Caco-2 (cell line): ENCODE measurements at regions not wholly inside any gene's neighbourhood (a gene's known extent, or its start where the extent isn't known, plus 50 kb on each side); places are given as distances from the start of the nearest gene placed in this dataset.
"Not testable (repeated sequence)": the region's sequence is repeated elsewhere in the genome, so short reads cannot be mapped to it uniquely, and the experiment has no call there.

ENCODE experiments used
- BruUV-seq: library from RNA; stranded (reverse); fragments of 400-500 nt; replicated peaks from 2 replicates; lab custom pipeline; 2021; lab: Mats Ljungman, UMichigan
- CTCF ChIA-PET: fragments of 300-600 bp; sonication (Branson Sonifier 250); formaldehyde crosslinking; loops from one replicate; lab custom pipeline; 2022; ENCODE audit warnings: antibody characterized with exemption; lab: Charles Lee
- POLR2A ChIA-PET: fragments of 300-600 bp; sonication (Branson Sonifier 250); formaldehyde crosslinking; loops from one replicate; lab custom pipeline; 2022; ENCODE audit warnings: antibody characterized with exemption; lab: Charles Lee
- DNase-seq, 2 experiments: peaks; one replicate each; pipeline versions ENCODE4 v3.0.0 to v3.0.0-alpha.2; 2020 to 2022
- H3K27me3 ChIP-seq: replicated peaks from 2 replicates; pipeline ENCODE4 v1.6.0; 2011; ENCODE audit warnings: low read length; ENCODE audit not compliant: control insufficient read depth, insufficient read depth
- H3K36me3 ChIP-seq: 2 replicates; pipeline ENCODE4 v1.5.1; 2011; ENCODE audit warnings: low read length; ENCODE audit not compliant: control insufficient read depth, insufficient read depth
- H3K4me1 ChIP-seq: fragments of 250-450 bp; sonication (Bioruptor Pico); 2 replicates; pipeline ENCODE4 v1.5.1; 2020; ENCODE audit warnings: mild to moderate bottlenecking
- H3K4me3 ChIP-seq: 2 replicates; pipeline ENCODE4 v1.5.1; 2011; ENCODE audit warnings: low read depth, mild to moderate bottlenecking, control low read depth, low read length
- H3K9me3 ChIP-seq: fragments of 250-450 bp; sonication (Bioruptor Pico); 2 replicates; pipeline ENCODE4 v1.5.1; 2020; ENCODE audit warnings: mild to moderate bottlenecking, moderate library complexity
- H3K27ac Mint-ChIP-seq: one replicate; pipeline ENCODE4 v1.8.0; 2022; ENCODE audit warnings: mixed read lengths; ENCODE audit not compliant: unreplicated experiment
- H3K27me3 Mint-ChIP-seq: one replicate; pipeline ENCODE4 v1.8.0; 2022; ENCODE audit warnings: mixed read lengths; ENCODE audit not compliant: insufficient read depth, unreplicated experiment
- H3K36me3 Mint-ChIP-seq: one replicate; pipeline ENCODE4 v1.8.0; 2022; ENCODE audit warnings: mild to moderate bottlenecking, mixed read lengths; ENCODE audit not compliant: insufficient read depth, unreplicated experiment
- H3K4me1 Mint-ChIP-seq: one replicate; pipeline ENCODE4 v1.8.0; 2022; ENCODE audit warnings: low read depth, mixed read lengths; ENCODE audit not compliant: unreplicated experiment
- H3K4me3 Mint-ChIP-seq: one replicate; pipeline ENCODE4 v1.8.0; 2022; ENCODE audit warnings: mild to moderate bottlenecking, moderate library complexity, mixed read lengths; ENCODE audit not compliant: unreplicated experiment
- H3K9me3 Mint-ChIP-seq: one replicate; pipeline ENCODE4 v1.8.0; 2022; ENCODE audit warnings: mixed read lengths; ENCODE audit not compliant: unreplicated experiment
- intact Hi-C: fragments of 100-400 bp; cut with micrococcal nuclease; formaldehyde crosslinking; loops from one replicate; pipeline ENCODE4 v1.10.0; 2022; ENCODE audit not compliant: unreplicated experiment
- TF ChIP-seq, protein P1 (sequence below), 2 experiments: fragments of 200-600 bp in 1 of 2; IDR thresholded peaks; 1 replicate in 1 of 2; 2 replicates in 1 of 2; pipeline versions ENCODE4 v1.5.1 to v1.8.0; 2011 to 2022; ENCODE audit warnings: antibody characterized with exemption in 1 of 2, control low read depth in 1 of 2, inconsistent platforms in 1 of 2, low read depth in 1 of 2, low read length in 1 of 2, mild to moderate bottlenecking in 1 of 2, moderate library complexity in 1 of 2; ENCODE audit not compliant: insufficient read depth in 1 of 2, severe bottlenecking in 1 of 2, unreplicated experiment in 1 of 2

DNA sequence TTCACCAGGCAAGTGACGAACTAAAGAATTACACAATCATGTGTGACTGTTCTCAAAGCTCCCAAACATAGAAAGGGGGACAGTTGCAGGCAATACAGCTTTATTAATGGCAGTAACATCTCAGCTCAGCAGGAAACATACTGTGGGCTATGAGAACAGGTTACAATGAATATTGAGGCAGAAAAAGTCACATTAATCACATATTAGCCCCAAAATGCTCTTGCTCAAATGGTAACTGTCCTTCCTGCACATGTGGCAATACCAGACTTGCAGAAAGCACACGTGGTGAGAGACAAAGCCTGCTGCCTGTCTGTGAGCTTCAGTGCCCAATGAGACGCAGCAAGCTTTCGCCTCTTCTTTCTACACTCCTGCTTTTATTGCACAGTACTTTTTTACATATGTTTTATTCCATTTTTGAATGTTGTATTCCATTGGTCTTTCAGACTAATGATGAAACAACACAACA is 104.9 kb upstream of the ACBD5 start:
- intact Hi-C loops = no loop called here
- peaks cover 2% of the 10 kb centered on the region; the same call in 1 of the 2 replicates for H3K27me3 ChIP-seq
- no peak overlapping the region for H3K4me3 ChIP-seq
- no peaks in the 10 kb centered on the region for H3K9me3 ChIP-seq
- Mint-ChIP-seq H3K4me3 (no peak overlapping the region), H3K4me1 (no peaks in the 10 kb centered on the region), H3K27ac (no peak overlapping the region), H3K9me3 (no peaks in the 10 kb centered on the region), H3K36me3 (no peaks in the 10 kb centered on the region), H3K27me3 (peaks cover 24% of the 10 kb centered on the region)
- no peaks in the 10 kb centered on the region for H3K36me3 ChIP-seq
- no peaks in the 10 kb centered on the region for H3K4me1 ChIP-seq
- no peak for DNase-seq
- no TSS peak for BruUV-seq
- ChIA-PET CTCF (interaction anchor here (0.6 kb wide), 1 partner anchor 15 kb away, joined by 3 read pairs; no protein-coding TSS in a partner anchor), POLR2A (no interaction called here)
- TF ChIP-seq, protein P1, sequence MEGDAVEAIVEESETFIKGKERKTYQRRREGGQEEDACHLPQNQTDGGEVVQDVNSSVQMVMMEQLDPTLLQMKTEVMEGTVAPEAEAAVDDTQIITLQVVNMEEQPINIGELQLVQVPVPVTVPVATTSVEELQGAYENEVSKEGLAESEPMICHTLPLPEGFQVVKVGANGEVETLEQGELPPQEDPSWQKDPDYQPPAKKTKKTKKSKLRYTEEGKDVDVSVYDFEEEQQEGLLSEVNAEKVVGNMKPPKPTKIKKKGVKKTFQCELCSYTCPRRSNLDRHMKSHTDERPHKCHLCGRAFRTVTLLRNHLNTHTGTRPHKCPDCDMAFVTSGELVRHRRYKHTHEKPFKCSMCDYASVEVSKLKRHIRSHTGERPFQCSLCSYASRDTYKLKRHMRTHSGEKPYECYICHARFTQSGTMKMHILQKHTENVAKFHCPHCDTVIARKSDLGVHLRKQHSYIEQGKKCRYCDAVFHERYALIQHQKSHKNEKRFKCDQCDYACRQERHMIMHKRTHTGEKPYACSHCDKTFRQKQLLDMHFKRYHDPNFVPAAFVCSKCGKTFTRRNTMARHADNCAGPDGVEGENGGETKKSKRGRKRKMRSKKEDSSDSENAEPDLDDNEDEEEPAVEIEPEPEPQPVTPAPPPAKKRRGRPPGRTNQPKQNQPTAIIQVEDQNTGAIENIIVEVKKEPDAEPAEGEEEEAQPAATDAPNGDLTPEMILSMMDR (IDR thresholded peaks at IDR 0.05; ENCODE audit: insufficient read depth in 1 of 2, low read depth in 1 of 2, low read length in 1 of 2, severe bottlenecking in 1 of 2, unreplicated experiment in 1 of 2) = no peak

DNA sequence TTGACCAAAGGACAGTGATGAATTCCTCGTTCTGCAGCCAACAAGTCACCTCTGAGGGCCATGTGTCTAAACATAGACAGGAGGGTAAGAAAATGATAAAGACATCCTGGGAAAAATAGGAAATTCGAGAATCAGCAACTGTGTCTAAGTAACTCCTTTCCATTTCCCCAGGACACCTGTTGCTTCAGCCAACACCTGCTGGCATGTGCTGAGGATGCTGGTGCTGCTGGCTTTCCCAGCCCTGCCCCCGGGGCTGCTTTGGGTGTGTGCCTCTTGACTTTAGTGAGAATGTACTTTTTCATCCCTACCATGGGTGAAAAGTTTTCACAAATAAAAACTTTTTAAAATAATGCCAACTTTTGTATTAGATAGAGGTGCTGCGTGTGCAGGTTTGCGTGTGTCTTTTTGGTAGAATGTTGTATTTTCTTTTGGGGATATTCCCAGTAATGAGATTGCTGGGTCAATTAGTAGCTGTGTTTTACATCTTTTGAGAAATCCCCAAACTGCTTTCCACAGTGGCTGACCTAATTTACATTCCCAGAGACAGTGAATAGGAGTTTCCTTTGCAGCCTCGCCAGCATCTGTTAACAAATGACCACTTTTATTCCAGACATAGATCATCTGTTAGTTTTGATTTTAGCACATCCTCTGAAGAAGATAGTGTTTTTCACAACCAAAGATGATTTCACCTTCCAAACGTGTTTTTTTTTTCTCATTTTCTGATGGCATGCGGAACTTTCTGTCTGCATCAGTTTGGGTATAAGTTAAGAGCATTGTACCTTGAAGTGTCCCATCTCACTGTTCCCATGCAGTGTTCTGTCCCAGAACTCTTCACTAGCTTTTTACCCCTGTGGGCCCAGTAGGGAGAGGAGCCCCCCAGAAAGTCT is 104.2 kb upstream of the ACBD5 start:
- Mint-ChIP-seq H3K27ac (no peak overlapping the region), H3K4me3 (no peak overlapping the region), H3K4me1 (no peaks in the 10 kb centered on the region), H3K36me3 (no peaks in the 10 kb centered on the region), H3K27me3 (peaks cover 23% of the 10 kb centered on the region), H3K9me3 (no peaks in the 10 kb centered on the region)
- DNase-seq = no peak
- Histone ChIP-seq H3K9me3 (no peaks in the 10 kb centered on the region), H3K27me3 (peaks cover 2% of the 10 kb centered on the region; the same call in 1 of the 2 replicates), H3K4me1 (no peaks in the 10 kb centered on the region), H3K36me3 (no peaks in the 10 kb centered on the region), H3K4me3 (no peak overlapping the region)
- POLR2A ChIA-PET = no interaction called here
- CTCF ChIA-PET = no interaction called here
- TF ChIP-seq, protein P1 (IDR thresholded peaks at IDR 0.05; ENCODE audit: insufficient read depth in 1 of 2, low read depth in 1 of 2, low read length in 1 of 2, severe bottlenecking in 1 of 2, unreplicated experiment in 1 of 2) = no peak
- intact Hi-C loops = no loop called here
- BruUV-seq = no TSS peak

DNA sequence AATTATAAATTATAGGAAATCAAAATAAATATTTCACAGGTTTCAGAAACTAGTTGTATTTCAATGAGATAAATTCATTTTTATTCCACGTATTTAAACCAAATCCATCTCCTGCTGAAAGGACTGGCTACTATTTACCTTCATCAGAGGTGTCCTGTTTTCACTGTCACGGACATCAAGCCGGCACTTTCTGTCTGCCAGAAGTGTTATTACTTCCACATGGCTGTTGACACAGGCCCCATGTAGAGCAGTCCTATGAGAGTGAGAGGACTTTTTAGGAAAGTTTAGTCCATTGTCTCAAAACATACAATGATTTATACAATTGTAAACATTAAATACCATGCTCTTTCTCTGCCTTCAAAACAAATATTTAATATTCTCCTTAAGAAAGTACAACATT is 100.4 kb upstream of the ACBD5 start:
- BruUV-seq = no TSS peak
- ChIA-PET CTCF (no interaction called here), POLR2A (no interaction called here)
- H3K4me3 Mint-ChIP-seq = no peak overlapping the region
- no peaks in the 10 kb centered on the region for H3K4me1 ChIP-seq
- H3K36me3 Mint-ChIP-seq = no peaks in the 10 kb centered on the region
- no peak overlapping the region for H3K4me3 ChIP-seq
- H3K27me3 Mint-ChIP-seq = peaks cover 18% of the 10 kb centered on the region
- TF ChIP-seq, protein P1 (IDR thresholded peaks at IDR 0.05; ENCODE audit: insufficient read depth in 1 of 2, low read depth in 1 of 2, low read length in 1 of 2, severe bottlenecking in 1 of 2, unreplicated experiment in 1 of 2) = no peak
- no peaks in the 10 kb centered on the region for H3K4me1 Mint-ChIP-seq
- DNase-seq = no peak
- no peaks in the 10 kb centered on the region for H3K9me3 ChIP-seq
- no peak overlapping the region for H3K27ac Mint-ChIP-seq
- no peaks in the 10 kb centered on the region for H3K9me3 Mint-ChIP-seq
- H3K36me3 ChIP-seq = no peaks in the 10 kb centered on the region
- intact Hi-C loops = no loop called here
- peaks cover 2% of the 10 kb centered on the region; the same call in 1 of the 2 replicates for H3K27me3 ChIP-seq

DNA sequence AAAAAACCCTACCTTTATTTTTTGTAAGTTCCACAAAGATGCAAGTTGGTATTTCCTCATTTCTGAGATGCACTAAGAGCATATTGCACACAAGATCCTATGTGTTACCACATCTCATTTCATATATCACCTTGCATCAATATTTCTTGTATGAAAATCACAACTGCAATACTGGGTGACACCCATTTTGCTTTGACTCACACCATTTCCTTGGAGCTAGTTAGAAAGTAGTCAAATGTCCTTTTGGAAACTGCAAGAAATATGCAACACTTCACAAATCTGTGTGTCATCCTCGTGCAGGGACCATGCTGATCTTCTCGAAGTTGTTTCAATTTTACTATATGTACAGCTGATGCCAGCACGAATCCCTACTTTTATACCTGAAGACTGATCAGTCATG is 94.6 kb upstream of the ACBD5 start:
- CTCF ChIA-PET, H3K36me3 Mint-ChIP-seq, H3K9me3 Mint-ChIP-seq, BruUV-seq, H3K27me3 ChIP-seq, DNase-seq, H3K36me3 ChIP-seq, intact Hi-C loops, POLR2A ChIA-PET, H3K4me1 Mint-ChIP-seq, H3K27ac Mint-ChIP-seq, H3K4me3 Mint-ChIP-seq, H3K4me1 ChIP-seq, H3K9me3 ChIP-seq, H3K4me3 ChIP-seq: not testable (repeated sequence)
- peaks cover 14% of the 10 kb centered on the region for H3K27me3 Mint-ChIP-seq
